ENCODE measurements at regions not wholly inside any gene's neighbourhood (a gene's known extent, or its start where the extent isn't known, plus 50 kb on each side); places are given as distances from the start of the nearest gene placed in this dataset.
"Not testable (repeated sequence)": the region's sequence is repeated elsewhere in the genome, so short reads cannot be mapped to it uniquely, and the experiment has no call there.

- DNase-seq (ENCODE audit: low spot score in 2 of 2) = no peak
- WGBS, 2 donors = 64 to 68% methylated on average over 7 of the region's 7 CpGs
- TF ChIP-seq POLR2A (IDR thresholded peaks at IDR 0.05) = no peak
- H3K4me3 ChIP-seq (ENCODE audit: low read depth, poor library complexity, severe bottlenecking) = no peak overlapping the region
- intact Hi-C loops (cut with DNase I; ENCODE audit: low total_unique reads) = no loop called here
Measured at GRCh38 chr16:26457095-26457494, 609.6 kb upstream of the C16orf82 start.

GRCh38 chr16:26457882-26458281 is 608.8 kb upstream of the C16orf82 start:
- WGBS, 2 donors = 91 to 92% methylated on average over 4 of the region's 4 CpGs
- DNase-seq (ENCODE audit: low spot score in 2 of 2) = no peak
- TF ChIP-seq POLR2A (IDR thresholded peaks at IDR 0.05) = no peak
- TF ChIP-seq CTCF (IDR thresholded peaks at IDR 0.05) = no peak
- no peak overlapping the region for H3K4me3 ChIP-seq (ENCODE audit: low read depth, poor library complexity, severe bottlenecking)
- intact Hi-C loops (cut with DNase I; ENCODE audit: low total_unique reads) = no loop called here

GRCh38 chr16:26464576-26465266 is 602.0 kb upstream of the C16orf82 start:
- TF ChIP-seq CTCF (IDR thresholded peaks at IDR 0.05) (no peak), POLR2A (IDR thresholded peaks at IDR 0.05) (no peak)
- 82 to 86% methylated on average over 7 of the region's 7 CpGs for WGBS, 2 donors

GRCh38 chr16:26474405-26474804 is 592.3 kb upstream of the C16orf82 start:
- intact Hi-C loops (cut with DNase I; ENCODE audit: low total_unique reads); H3K4me3 ChIP-seq (ENCODE audit: low read depth, poor library complexity, severe bottlenecking); DNase-seq (ENCODE audit: low spot score in 2 of 2): not testable (repeated sequence)
- 86 to 88% methylated on average over 10 of the region's 10 CpGs for WGBS, 2 donors

More at GRCh38 chr16:26464576-26465266, 602.0 kb upstream of the C16orf82 start:
- intact Hi-C loops (cut with DNase I; ENCODE audit: low total_unique reads) = no loop called here
- H3K4me3 ChIP-seq (ENCODE audit: low read depth, poor library complexity, severe bottlenecking) = no peak overlapping the region
- DNase-seq (ENCODE audit: low spot score in 2 of 2) = no peak

GRCh38 chr16:26475596-26475995 is 591.1 kb upstream of the C16orf82 start:
- H3K4me3 ChIP-seq (ENCODE audit: low read depth, poor library complexity, severe bottlenecking) = no peak overlapping the region
- WGBS, 2 donors = 57 to 64% methylated on average over 2 of the region's 2 CpGs
- DNase-seq (ENCODE audit: low spot score in 2 of 2) = no peak
- TF ChIP-seq POLR2A (IDR thresholded peaks at IDR 0.05) = no peak
- no peak for TF ChIP-seq CTCF (IDR thresholded peaks at IDR 0.05)
- intact Hi-C loops (cut with DNase I; ENCODE audit: low total_unique reads) = no loop called here

- 71 to 82% methylated on average over 6 of the region's 6 CpGs for WGBS, 2 donors
- intact Hi-C loops (cut with DNase I; ENCODE audit: low total_unique reads) = no loop called here
Measured at GRCh38 chr16:26491101-26491670, 575.5 kb upstream of the C16orf82 start.

More at GRCh38 chr16:26491101-26491670, 575.5 kb upstream of the C16orf82 start:
- no peak for DNase-seq (ENCODE audit: low spot score in 2 of 2)
- H3K4me3 ChIP-seq (ENCODE audit: low read depth, poor library complexity, severe bottlenecking) = no peak overlapping the region
- TF ChIP-seq CTCF (IDR thresholded peaks at IDR 0.05) = no peak
